ENCODE measurements at regions not wholly inside any gene's neighbourhood (a gene's known extent, or its start where the extent isn't known, plus 50 kb on each side); places are given as distances from the start of the nearest gene placed in this dataset.

DNA sequence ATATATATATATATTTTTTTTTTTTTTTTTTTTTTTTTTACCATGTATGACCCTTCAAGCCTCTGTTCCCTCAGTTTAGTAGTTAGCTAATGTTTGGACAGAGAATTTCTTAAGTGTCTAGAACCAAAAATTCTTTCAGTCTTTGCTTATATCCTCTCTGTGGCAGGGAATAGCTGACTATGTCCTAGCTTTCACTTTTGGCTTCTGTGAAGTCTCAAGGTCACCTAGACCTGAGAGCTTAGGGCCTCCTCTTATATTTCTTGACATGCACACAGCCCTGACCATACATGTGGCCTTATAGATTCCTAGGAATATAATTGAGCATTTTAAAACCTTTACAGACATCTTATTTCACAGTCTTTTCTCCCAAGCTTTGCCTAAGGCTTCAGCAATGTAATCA is 930.8 kb upstream of the CDH9 start:
- Histone ChIP-seq H3K4me1 (no peaks in the 10 kb centered on the region), H3K36me3 (no peaks in the 10 kb centered on the region), H3K27ac (no peak overlapping the region), H3K27me3 (no peaks in the 10 kb centered on the region), H3K4me3 (no peak overlapping the region), H3K9me3 (no peaks in the 10 kb centered on the region)
- DNase-seq (ENCODE audit: extremely low spot score in 2 of 2), result no peak
- intact Hi-C loops (cut with DNase I), result no loop called here
- no peak for TF ChIP-seq POLR2AphosphoS5 (IDR thresholded peaks at IDR 0.05; ENCODE audit: insufficient read depth in 1 of 2, low read depth in 1 of 2)
- TF ChIP-seq, protein P1, sequence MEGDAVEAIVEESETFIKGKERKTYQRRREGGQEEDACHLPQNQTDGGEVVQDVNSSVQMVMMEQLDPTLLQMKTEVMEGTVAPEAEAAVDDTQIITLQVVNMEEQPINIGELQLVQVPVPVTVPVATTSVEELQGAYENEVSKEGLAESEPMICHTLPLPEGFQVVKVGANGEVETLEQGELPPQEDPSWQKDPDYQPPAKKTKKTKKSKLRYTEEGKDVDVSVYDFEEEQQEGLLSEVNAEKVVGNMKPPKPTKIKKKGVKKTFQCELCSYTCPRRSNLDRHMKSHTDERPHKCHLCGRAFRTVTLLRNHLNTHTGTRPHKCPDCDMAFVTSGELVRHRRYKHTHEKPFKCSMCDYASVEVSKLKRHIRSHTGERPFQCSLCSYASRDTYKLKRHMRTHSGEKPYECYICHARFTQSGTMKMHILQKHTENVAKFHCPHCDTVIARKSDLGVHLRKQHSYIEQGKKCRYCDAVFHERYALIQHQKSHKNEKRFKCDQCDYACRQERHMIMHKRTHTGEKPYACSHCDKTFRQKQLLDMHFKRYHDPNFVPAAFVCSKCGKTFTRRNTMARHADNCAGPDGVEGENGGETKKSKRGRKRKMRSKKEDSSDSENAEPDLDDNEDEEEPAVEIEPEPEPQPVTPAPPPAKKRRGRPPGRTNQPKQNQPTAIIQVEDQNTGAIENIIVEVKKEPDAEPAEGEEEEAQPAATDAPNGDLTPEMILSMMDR (IDR thresholded peaks at IDR 0.05), result no peak
- no peak for TF ChIP-seq POLR2A (IDR thresholded peaks at IDR 0.05)

DNA sequence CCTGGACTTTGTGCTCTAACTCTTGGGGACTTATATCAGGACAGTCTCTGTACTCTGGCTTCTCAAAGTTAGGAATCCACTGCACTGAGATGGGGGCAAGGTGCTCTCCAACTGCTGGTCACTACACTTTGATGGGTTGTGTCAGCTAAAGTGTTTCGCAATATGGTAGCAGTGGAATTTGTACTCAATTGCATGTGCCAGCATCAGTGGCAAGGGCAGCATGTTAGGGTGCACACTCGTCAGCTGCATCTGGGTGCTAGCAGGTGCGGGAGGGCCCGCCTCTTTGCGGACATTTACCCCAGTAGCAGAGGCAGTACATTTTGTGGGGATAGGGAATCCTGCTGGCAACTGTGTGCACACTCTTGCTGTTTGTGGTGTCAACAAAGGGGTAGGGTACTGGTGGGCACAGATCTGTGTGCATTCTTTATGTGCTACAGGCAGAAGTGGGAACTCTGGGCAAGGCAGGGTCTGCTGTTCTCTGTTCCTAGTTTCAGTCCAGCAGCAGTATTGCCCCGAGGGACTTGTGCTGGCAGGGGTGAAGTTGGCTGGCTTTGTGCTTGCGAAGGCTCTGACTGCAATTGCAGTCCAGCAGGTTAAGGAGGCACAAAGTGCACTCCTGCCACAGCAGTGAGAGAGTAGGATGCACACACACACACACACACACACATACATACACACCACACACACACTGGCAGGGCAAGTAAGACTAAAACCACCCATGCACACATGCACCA is 924.8 kb upstream of the CDH9 start:
- no peaks in the 10 kb centered on the region for H3K27me3 ChIP-seq
- no peak for DNase-seq (ENCODE audit: extremely low spot score in 2 of 2)
- no peaks in the 10 kb centered on the region for H3K9me3 ChIP-seq
- no peaks in the 10 kb centered on the region for H3K36me3 ChIP-seq
- no peak overlapping the region for H3K4me3 ChIP-seq
- no peaks in the 10 kb centered on the region for H3K4me1 ChIP-seq
- intact Hi-C loops (cut with DNase I), result no loop called here
- TF ChIP-seq, protein P1 (IDR thresholded peaks at IDR 0.05), result no peak
- TF ChIP-seq POLR2AphosphoS5 (IDR thresholded peaks at IDR 0.05; ENCODE audit: insufficient read depth in 1 of 2, low read depth in 1 of 2) (no peak), POLR2A (IDR thresholded peaks at IDR 0.05) (no peak)
- no peak overlapping the region for H3K27ac ChIP-seq

DNA sequence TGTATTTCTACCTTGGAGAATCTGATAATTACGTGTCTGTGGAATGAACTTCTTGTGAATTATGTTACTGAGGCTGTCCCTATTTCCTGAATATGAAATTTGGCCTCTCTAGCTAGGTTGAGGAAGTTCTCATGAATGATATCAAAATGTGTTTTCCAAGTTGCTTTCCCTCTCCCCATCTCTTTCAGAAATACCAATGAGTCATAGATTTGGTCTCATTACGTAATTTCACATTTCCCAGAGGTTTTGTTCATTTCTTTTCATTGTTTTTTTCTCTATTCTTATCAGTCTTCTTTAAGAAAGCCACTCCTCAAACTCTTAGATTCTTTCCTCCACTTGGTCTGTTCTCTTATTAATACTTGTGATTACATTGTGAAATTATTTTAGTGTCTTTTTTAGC is 923.8 kb upstream of the CDH9 start:
- no peak overlapping the region for H3K4me3 ChIP-seq

DNA sequence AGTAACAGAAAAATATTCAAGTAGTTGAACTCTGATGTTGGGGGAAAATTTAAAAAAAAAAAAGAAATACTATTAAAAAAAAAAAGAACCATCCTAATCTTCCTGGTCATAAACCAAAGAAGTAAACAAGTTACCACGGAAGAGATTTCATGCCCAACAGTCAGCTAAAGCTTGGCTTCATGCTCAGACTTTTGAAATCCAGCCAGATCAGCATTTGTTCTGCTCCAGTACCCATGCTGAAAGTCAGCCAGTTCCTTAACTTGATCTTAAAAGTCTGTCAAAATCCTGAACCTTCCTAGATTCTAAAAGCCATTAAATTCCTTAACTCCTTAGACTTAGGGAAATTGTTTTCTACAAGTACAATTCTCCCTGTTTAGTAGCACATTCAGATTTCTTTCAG is 908.7 kb upstream of the CDH9 start:
- TF ChIP-seq, protein P1 (IDR thresholded peaks at IDR 0.05), result no peak
- TF ChIP-seq POLR2A (IDR thresholded peaks at IDR 0.05) (no peak), POLR2AphosphoS5 (IDR thresholded peaks at IDR 0.05; ENCODE audit: insufficient read depth in 1 of 2, low read depth in 1 of 2) (no peak)
- Histone ChIP-seq H3K36me3 (no peaks in the 10 kb centered on the region), H3K27me3 (no peaks in the 10 kb centered on the region), H3K27ac (no peak overlapping the region), H3K4me3 (no peak overlapping the region), H3K9me3 (no peaks in the 10 kb centered on the region), H3K4me1 (no peaks in the 10 kb centered on the region)
- no peak for DNase-seq (ENCODE audit: extremely low spot score in 2 of 2)
- intact Hi-C loops (cut with DNase I), result no loop called here

More for the DNA sequence above, 923.8 kb upstream of the CDH9 start:
- intact Hi-C loops (cut with DNase I), result no loop called here
- no peaks in the 10 kb centered on the region for H3K27me3 ChIP-seq
- DNase-seq (ENCODE audit: extremely low spot score in 2 of 2), result no peak
- H3K27ac ChIP-seq, result no peak overlapping the region
- no peaks in the 10 kb centered on the region for H3K4me1 ChIP-seq
- no peaks in the 10 kb centered on the region for H3K36me3 ChIP-seq
- no peak for TF ChIP-seq POLR2AphosphoS5 (IDR thresholded peaks at IDR 0.05; ENCODE audit: insufficient read depth in 1 of 2, low read depth in 1 of 2)
- TF ChIP-seq POLR2A (IDR thresholded peaks at IDR 0.05), result no peak
- TF ChIP-seq, protein P1 (IDR thresholded peaks at IDR 0.05), result no peak
- no peaks in the 10 kb centered on the region for H3K9me3 ChIP-seq

DNA sequence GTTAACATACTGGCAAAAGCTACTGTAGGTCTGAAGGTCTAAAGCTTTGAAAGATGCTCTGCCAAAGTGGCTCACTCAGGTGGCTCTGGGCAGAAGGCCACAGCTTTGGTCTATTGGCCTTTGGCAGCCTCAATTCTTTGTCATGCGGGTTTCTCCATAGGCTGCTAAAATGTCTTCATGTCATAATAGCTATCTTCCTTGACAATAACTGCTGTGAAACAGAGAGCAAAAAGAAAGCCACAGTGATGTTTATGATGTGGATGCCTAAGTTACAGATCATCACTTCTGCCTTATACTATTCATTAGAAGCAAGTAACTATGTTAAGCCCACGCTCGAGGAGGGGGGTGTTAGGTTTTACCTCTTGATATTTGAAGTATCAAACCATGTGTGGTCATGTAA is 906.1 kb upstream of the CDH9 start:
- Histone ChIP-seq H3K9me3 (no peaks in the 10 kb centered on the region), H3K36me3 (no peaks in the 10 kb centered on the region), H3K4me1 (no peaks in the 10 kb centered on the region), H3K27me3 (no peaks in the 10 kb centered on the region), H3K4me3 (no peak overlapping the region), H3K27ac (no peak overlapping the region)
- TF ChIP-seq POLR2A (IDR thresholded peaks at IDR 0.05), result no peak
- no peak for TF ChIP-seq POLR2AphosphoS5 (IDR thresholded peaks at IDR 0.05; ENCODE audit: insufficient read depth in 1 of 2, low read depth in 1 of 2)
- TF ChIP-seq, protein P1 (IDR thresholded peaks at IDR 0.05), result no peak
- DNase-seq (ENCODE audit: extremely low spot score in 2 of 2), result no peak
- intact Hi-C loops (cut with DNase I), result no loop called here
